Activated CD8-positive, alpha-beta memory T cell treated with anti-CD3 and anti-CD28 coated beads for 1 hour (primary cell): ENCODE measurements at regions not wholly inside any gene's neighbourhood (a gene's known extent, or its start where the extent isn't known, plus 50 kb on each side); places are given as distances from the start of the nearest gene placed in this dataset.

ENCODE experiments used
- DNase-seq, 2 donors: peaks; one replicate each; pipeline ENCODE4 v3.0.0-alpha.2; 2020; ENCODE audit warnings: low read depth in 1 of 2; ENCODE audit errors: extremely low read depth in 1 of 2

- no peak for DNase-seq
These were observed 500.4 kb downstream of the MIAT start for GRCh38 chr22:27157666-27158370.

DNA sequence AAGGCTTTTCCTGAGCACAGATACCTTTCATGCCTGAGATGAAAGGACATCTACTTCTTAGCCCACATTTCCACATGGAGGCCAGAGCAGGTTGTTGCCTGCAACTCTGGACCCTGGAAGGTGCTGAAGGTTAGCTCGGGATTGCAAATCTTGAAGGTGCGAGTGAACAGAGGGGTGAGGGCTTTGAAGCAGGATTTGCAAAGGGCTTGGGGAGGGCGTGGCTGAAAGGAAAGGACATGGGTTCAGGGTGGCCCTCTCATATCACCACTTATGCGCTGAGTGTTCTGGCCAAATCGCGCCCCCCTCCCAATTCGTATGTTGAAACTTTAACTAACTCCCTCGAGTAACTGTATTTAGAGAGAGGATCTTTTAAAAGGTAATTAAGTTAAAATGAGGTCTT, 501.6 kb downstream of the MIAT start:
- no peak for DNase-seq

GRCh38 chr22:27159716-27160295, 502.4 kb downstream of the MIAT start:
- no peak for DNase-seq

DNA sequence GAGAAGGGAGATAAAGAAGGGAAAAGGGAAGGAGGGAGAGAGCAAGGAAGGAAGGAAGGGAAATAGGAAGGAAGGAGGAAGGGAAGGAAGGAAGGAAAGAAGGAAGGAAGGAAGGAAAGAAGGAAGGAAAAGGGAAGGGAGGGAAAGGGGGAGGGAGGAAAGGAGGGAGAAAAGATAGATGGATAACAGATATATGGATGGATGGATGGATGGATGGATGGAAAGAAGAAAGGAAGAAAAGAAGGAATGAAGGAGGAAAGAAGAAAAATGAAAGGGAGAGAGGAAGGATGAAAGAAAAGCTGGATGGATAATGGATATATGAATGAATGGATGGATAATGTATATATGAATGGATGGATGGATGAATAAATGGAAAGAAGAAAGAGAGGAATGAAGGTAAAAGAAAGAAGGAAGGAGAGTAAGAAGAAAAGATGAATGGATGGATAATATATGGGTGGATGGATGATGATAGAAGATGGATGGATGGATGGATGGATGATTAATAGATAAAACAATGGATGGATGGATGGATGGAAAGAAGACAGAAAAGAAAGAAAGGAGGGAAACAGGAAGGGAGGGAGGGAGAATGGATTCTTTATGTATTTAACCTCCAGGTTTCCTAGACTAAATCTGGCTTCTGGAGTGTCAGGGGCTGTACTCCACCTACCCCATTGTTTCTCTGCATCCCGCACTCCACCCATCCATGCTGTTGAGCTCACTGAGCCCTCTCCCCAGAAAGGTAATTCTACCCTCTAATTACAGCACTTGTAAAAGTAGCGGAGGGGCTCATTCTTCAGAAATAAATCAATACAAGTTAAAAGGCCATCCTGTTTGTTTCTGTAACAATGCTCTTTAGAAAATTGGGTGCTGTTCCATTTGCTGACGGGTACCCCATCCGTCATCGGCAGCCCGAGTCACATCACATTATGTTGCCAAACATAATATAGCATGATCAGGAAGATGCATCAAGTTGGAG, 506.1 kb downstream of the MIAT start:
- DNase-seq = no peak

DNA sequence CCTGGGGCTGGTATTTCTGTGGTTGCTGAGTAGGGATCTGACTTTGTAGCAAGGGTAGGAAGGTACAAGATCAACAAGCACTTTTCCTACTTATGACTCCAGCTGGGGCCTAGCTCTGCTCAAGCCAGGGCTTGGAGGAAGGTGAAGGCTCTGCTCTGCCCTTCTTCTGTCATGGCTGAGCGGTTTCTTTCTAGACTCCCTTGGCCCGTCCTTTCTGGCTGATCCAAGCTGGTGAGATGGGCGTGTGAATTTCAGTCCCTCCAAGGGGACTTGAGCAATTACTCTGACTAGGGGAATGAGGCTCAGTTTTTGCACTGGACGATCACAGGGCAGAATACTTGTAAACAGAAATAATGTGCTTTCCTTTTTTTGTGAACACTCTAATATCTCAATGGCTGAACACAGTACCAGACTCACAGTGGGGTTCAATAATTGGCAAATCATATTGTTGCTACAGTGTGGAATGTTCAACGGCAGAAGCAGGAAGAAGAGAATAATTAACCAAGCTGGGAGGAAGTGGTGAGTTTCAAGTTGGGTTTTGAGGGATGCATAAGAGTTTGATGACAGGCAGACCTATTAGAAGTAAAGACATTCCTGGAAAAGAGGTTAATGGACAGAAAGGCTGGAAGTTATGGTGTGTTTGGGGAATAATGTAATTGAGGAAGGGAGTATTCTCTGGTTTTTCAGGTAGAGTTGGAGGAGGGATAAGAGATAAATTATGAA, 507.6 kb downstream of the MIAT start:
- DNase-seq = no peak

DNA sequence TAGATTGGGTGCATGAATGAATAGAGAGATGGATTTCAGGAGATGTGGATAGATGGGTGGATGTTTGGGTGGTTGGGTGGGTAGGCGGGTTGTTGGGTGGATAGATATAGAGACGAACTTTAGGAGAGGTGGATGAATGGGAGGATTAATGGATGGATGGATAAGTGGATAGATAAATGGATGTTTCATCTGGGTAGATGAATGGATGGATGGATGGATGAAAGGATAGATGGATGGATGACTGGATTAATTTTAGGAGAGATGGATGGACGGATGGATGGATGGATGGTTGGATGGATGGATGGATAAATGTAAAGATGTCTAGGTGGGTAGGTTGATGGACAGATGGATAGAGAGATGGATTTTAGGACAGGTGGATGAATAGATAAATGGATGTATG, 511.3 kb downstream of the MIAT start:
- DNase-seq = no peak

DNA sequence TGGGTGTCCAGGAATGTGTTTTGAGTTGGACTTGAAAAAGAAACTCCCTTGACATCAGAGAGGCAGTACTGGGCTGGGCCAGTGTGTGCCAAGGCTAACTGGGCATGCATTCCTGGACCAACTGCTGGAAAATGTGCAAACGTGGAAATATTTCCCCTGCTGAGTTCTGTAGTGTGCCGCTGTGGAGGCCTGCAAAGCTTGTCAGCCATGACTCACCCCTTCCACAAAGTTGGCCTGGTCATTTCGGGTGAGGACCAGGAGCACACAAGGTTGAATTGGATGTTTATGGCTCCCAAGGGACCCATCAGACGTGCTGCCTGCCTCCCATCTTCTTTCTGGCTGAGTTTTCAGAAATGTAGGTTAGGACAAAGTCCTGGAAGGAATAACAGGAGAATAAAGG, 513.1 kb downstream of the MIAT start:
- no peak for DNase-seq

GRCh38 chr22:27171212-27171611, 513.8 kb downstream of the MIAT start:
- no peak for DNase-seq

DNA sequence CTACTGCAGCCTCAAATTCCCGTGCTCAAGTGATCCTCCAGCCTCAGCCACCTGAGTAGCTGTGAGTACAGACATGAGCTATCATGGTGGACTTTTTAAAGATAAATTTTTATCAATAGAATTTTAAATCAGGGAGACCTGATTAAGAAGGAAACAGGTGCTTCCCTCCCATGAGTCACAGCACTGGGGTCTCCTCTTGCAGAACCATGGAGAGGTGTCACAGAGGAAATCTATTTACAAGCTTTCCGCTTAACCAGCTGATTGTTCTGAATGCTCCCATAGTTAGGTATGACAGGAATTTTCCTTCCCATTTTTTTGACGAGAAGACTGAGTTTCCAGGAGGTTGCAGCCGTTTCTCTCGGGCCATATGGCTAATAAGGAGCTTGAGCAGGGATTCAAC, 516.1 kb downstream of the MIAT start:
- no peak for DNase-seq

DNA sequence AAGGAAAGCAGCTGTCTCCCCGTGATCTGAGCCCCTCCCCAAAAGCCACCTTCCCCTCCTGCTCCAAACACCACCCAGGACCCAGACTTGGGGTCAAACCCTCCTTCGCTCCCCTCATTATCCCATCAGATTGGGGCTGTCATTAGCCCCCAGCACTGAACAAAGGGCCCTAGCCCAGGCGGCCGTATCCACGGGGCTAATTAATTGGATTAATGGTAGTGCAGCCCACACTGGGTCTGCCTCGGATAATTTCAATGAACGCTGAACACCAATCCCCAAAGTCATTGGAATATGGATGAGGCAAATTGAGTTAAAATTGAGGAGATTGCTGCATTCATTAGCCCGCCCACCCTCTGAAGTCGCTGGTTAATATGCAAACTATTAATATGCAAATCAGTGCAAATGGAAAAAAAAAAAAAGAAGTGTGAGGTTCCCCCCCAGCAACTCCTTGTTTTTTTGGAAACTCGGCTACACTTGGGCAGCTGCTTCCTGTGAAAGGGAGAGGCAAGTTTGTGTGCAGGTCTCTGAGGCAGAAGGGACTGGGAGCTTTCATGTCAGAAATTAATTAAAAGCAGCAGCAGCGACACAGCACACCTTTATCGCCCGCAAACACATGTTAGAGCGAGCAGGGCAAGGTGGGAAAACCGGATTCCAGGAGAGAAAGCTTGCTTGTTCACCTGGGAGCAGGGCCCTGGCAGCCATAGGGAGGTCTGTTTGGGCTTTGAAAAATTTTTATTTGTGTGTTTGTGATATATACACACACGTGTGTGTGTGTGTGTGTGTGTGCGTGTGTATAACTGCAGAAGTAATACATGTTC, 517.8 kb downstream of the MIAT start:
- DNase-seq = no peak

DNA sequence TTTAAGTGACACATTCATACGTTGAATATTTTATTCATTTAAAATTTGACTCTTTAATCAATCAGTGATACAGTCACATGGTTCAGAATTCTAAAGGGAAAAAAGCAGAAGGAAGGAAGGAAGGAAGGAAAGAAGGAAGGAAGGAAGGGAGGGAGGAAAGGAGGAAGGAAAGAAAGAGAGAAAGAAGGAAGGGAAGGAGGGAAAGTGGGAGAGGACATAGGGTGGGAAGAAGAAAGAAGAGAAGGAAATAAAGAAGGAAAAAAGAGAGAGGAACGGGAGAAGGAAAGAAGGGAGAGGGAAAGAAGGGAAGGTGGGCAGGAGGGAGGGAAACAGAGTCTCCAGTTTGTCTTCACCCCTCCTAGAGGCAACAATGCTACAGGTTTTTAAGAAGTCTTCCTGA, 518.6 kb downstream of the MIAT start:
- no peak for DNase-seq

GRCh38 chr22:27179161-27179560, 521.8 kb downstream of the MIAT start:
- DNase-seq = no peak

DNA sequence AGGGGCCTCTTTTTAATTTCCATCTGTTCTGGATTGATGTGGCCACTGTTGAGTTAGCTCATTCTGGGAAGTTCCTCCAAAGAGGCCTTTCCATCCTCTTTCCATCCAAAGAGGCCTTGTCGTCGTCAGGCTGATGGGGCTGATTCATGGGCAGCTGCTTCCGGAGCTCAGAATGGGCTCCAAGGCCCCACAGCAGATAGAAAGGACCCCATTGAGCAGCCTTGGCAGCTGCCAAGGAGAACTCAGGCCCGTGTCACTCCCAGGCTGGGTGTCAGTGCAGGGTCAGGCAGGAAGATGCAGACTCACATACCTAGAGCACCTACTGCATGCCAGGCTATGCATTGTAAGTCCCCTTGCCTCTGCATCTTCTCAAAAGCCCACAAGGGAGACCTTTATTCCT, 524.1 kb downstream of the MIAT start:
- no peak for DNase-seq

DNA sequence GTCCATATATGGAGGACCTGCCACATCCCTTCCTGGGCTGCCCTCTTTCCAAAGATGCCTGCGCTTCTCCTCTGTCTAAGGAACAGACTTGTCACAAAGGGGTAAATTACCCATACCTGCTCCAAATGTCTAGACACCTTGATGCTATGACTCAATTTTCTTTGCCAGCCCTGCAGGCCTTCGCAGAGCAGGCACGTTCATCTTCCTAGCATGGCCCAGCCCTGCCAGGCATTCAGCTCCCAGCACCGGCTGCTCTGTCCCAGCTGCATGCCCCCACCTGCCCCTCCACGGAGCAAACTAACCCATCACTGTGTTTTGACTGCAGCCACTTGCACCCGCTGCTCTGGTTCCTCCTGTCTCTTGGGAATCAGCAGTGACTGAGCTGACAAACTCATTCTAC, 526.1 kb downstream of the MIAT start:
- no peak for DNase-seq

GRCh38 chr22:27185099-27185709, 527.8 kb downstream of the MIAT start:
- no peak for DNase-seq

GRCh38 chr22:27185760-27186302, 528.4 kb downstream of the MIAT start:
- no peak for DNase-seq

GRCh38 chr22:27186643-27187042, 529.3 kb downstream of the MIAT start:
- DNase-seq = no peak

DNA sequence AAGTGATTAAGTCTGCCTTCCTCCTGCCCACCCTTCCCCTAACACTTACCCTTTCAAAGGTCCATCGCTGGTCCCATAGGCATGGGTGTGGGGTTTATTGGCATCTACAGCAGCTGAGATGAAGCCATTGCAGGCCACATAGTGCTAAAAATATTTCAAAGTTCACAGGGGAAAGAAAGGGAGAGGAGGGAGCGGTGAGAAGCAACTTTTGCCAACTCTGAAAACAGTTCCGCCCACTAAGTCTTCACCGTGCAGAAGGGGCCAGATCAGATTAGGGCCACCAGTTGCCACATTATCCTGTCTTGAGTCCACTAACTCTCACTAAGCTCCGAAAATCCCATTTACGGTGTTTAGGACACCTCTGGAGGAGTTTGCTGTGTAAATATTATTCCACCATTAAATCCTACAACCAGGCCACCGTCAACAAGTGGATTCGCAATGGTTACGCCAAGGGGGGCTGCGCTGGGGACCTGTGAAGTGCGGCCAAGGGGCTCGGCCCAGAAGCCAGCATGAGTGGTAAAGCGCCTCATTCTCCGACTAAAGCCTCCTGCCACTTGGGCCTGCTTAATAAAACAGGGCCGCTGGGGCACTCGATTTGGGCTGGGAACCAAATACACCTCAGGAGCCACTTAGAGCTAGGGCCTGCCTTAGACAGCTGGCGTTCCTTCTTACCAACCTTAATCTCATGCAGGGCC, 534.9 kb downstream of the MIAT start:
- DNase-seq = no peak

DNA sequence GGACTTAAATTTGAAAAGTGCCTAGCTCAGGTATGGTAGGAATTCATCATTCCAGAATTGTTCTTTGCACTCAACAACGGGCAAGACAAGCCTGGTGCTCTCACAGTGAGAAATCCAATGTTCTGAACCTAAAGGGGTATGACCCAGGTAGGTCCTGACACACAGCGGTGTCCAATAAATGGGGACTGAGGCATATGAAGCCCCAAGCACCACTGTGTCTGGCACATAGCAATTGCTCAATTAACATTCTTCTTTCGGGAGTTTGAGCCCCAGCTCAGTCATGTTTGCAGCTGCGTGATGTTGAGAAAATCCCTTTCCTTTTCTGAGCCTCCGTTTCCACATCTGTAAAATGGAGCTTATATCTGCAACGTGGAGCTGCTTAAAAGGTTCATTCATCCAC, 535.8 kb downstream of the MIAT start:
- DNase-seq = no peak
